HG03575 (cell line): ENCODE measurements at regions not wholly inside any gene's neighbourhood (a gene's known extent, or its start where the extent isn't known, plus 50 kb on each side); places are given as distances from the start of the nearest gene placed in this dataset.

Experiments used
- ATAC-seq: cut with Tn5 transposase; IDR thresholded peaks from one replicate; pipeline ENCODE4 v1.9.1; 2021; ENCODE audit not compliant: unreplicated experiment, insufficient number of reproducible peaks, low FRiP score; ENCODE audit errors: extremely low read depth

DNA sequence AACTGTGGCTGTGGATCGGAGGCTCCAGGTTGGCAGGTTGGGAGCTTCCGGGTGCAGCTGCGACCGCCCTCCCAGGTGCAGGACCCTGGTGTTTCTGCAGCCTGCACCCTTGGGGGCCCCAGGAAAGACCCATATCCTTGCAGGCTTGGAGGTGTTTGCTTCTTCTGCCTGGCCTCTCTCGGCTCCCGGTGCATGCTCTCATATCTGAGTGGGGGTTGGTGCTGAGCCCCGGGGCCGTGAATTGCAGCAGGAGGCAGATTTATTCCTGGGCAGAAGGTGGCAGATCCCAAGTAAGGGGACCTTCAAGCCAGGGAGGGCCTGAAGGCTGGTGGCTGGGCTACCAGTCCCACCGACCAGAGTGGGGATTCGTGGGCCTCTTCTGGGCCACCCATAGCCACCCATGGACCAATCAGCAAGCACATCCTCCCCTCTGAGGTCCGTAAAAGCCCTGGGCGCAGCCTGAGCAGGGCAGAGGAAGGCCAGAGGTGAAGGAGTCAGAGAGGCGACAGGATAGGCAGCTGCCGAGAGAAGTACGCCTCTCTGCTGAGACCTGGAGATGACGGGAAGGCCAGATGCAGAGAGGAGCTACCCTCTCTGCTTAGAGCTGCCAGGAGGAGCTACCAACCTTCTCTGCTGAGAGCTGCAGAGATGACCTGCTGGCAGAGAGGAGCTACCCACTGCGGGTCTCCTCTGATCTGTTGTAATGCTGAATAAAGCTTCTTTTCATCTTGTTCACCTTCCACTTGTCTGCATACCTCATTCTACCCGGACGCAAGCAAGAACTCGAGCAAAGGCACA is 1279.0 kb upstream of the LRRTM1 start:
- ATAC-seq = no peak

DNA sequence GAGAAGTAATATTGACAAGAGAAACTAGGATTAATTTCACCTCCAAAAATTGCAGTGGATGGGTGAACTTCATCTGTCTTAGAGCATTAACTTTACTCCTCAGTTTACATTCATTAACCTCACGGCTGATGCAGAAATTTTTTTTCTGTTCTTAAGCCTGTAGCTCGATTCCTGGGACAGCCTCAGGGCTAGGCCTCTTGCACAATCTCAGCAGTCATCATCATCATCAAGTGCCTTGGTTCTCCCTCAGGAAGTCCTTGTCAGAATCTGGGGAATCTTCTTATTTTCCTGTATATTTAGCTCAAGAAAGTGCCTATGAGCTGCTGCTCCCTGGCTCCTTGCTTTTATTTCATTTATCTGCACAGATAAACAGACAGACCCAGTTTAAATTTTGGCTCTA is 1272.2 kb upstream of the LRRTM1 start:
- ATAC-seq = no peak

DNA sequence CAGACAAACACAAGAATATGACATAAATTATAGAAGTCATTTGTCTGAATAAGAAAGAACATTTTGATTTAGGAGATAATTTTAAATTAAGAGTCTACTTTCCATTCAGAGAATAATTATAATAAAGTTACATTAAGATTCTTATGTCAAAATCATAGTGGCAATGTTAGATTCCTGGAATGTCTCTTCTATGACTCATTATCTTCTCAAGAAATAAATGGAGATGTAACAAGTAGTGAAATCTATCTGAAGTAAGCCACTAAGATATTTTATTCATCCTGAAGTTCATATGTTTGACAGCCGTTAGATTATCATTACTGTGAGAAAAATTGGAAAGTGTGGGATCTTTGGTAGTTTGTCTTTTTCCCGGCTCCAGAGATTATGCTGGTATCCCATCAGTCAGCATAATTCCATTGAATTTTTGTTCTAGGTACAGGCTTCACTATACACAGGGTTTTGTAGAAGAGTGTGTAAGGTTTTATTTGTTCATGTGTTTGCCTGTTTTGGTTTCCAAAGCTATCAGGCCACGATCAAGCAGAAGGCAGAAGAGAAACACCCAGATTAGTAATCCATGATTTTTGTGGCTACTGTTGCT is 1246.6 kb upstream of the LRRTM1 start:
- no peak for ATAC-seq

DNA sequence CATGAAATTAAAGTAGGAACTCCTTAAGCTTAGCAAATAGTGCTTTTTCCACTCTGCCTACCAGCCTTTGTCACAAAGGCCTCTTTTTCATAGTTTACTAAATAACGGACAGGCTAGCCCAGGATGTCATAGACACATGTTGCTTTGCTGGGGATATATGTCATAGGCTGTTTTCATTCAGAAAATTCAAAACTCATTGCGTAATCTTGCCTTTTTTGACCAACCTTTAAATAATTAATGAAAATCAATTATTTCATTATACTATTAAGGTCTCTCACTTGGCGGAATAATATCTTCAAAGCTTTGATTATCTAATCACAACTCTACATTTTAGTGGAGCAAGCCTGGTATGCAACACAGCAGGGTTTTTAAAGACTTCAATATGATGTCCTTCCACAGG is 1245.7 kb upstream of the LRRTM1 start:
- ATAC-seq = no peak

DNA sequence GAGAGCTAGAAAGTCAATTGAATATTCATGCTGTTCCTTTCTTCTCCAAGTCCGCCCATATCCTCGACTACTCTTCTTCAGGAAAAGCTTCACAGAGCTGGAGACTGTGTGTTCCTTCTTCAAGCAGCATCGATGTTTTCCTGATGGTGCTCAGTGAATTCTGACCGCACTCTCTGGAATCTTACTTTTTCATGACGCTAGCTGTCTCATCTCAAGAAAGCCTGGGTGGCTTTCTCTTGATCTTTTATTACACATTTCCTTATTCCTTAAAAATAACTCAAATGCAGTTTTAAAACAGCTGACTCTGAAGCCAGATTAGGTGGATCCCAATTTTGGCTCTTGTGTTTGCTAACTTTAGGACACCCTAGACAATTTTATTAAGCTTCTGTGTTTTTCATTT is 1245.1 kb upstream of the LRRTM1 start:
- no peak for ATAC-seq

DNA sequence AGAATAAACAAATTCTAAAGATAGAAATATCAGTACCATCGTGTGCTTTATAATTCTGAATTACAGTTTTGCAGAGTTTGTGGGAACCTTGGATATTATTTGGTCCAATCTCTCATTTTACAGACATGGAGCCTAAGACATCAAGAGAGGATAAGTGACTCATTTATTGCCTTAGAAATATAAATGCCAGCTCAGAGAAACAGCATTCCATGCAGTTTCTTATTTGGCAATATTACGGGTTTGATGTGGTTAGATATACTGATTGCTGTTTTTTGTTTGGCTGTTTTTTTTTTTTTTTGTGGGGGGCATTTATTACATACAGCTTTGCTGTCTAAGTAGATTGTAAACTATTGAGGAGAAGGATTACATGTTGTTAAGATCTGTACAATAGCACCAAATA is 1241.1 kb upstream of the LRRTM1 start:
- no peak for ATAC-seq

DNA sequence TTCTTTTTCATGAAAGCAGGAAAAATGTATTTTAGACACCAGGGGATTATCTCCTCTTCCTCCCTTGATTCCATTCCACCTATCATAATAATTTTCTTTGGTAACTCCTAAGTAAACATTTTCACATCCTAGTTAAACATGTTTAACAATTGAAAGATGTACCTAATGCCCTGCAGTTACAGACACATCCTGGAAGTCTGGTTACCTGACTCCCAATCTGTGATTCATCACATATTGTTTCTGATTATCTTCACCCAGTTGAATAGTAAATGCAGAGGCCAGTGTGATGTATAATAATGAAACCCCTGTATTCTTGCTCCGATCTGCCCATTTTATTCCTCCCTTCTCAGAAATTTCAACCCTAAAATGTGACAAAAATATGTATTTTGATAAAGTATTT is 1237.6 kb upstream of the LRRTM1 start:
- ATAC-seq = no peak

DNA sequence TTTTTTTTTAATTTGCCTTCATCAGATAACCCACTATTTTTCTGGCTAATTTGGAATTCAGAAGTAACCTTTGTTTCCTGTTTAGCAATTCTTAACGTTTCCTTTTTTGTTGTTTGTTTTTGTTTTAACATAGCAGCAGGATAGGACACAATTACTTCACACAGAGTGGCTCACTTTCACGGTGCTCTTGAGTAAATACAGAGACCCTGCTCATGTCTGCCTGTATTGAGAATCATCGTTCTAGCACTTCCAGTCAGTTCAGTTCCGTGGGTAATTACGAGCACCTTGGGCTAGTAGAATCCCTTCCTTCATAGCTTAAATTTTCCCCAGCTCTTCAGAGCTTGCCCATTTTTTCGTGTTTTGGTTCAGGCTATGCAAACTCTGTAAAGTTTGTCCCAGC is 1225.4 kb upstream of the LRRTM1 start:
- no peak for ATAC-seq

DNA sequence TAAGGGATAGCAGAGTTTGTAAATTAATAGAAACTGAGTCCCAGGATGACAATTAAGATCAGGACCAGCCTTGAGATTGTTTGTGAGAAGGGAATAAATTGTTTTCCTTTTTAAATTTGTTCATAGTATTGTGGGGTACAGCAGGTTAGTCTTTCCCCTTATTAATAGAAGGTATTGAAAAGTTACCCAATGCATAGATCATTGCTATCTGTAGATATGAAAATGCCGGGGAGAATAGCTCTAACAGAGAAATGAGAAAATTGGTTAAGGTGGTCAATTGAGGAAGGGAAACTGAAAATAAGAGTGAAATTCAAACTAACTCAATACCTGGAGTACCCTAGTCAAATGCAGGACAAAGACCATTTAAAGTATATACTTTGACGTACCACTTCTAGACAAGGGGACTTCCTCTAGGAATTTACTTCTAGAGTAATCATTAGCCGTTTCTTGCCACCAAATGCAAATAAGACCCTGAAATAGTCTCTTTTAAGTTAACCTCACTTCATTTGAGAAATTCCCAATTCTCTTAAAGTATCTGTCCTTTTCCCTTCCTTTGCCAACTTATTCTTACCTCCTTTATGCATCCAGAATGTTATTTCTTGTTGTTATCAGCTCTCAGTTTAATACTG is 1224.4 kb upstream of the LRRTM1 start:
- no peak for ATAC-seq

DNA sequence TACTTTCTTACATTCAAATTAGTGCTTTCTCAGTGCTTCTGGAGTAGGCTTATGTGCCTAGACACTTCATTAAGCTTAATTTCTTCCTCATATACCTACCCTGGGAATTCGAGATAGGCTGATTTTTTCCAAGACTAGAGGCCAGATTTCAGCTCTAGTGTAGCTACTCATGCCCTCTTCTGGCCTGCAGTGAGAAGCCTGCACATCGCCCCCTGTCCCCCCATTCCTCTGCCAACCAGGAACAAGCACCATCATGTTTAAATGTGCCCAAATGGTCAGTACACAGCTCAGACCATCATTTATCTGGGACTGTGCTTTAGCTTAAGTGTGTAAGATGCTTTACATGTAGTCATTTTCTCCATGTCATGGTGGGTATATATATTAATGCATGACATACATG is 1218.8 kb upstream of the LRRTM1 start:
- no peak for ATAC-seq

DNA sequence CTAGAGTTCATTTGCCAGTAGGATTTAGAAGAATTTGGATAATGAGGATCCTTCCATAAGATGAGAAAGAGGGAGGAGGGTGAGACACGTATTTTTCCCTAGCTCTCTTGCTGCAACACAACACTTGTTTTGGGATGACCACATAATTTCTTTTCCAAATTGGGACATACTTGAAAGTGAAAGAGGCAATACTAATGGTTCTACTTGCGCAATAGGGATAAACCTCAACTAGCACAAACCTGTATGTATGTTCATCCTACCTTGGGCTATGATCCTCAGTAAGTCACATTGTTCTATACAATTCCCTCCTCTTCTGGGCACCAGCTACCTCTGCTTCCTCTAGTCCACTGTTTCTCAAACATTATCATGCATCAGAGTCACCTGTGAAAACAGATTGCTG is 1208.8 kb upstream of the LRRTM1 start:
- no peak for ATAC-seq

DNA sequence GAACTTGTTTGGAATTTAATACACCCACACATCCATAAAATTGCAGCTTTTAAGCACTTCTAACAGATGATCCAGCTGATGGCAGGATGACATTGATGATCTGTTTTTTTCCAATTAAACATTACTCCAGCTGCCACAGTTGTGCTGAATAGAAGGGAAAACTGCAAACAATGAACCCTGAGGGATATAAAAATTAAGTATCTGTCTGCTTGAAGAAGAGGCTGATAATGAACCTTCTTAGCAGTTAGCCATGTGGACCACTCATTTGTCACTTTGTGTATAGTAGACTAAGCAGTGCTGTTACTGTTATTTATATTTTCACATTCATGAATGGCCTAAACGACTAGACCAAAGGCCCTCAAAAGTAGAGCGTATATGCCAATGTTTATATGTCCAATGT is 1201.0 kb upstream of the LRRTM1 start:
- ATAC-seq = no peak

DNA sequence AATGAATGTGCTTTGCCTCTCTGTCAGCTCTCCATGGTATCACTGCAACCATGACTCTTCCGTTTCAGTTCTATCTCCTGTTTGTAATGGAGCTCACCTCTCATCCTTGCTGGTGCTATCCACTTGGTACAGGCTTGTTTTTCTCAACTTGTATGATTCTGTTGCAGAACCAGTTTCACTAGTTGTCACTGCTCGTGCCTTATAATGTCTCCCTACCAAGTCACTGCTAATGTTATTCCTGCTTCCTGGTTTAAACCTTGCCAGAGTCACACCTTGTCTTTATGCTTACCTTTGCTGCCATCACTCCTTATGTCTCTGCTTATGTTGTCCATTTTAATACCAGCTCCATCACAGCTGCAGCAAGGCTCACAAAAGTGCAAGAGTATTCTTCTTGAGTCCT is 1191.0 kb upstream of the LRRTM1 start:
- no peak for ATAC-seq

DNA sequence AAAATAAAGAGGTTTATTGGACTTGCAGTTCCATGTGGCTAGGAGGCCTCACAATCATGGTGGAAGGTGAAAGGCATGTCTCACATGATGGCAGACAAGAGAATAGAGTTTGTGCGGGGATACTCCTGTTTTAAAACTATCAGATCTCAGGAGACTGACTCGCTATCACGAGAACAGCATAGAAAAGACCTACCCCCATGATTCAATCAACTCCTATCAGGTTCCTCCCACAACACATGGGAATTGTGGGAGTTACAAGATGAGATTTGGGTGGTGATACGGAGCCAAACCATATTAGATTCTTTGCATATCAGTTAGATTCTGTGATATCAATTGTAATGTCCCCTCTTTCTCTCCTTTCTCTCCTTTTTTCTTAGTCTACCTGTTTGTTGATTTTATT is 1178.7 kb upstream of the LRRTM1 start:
- ATAC-seq = no peak

DNA sequence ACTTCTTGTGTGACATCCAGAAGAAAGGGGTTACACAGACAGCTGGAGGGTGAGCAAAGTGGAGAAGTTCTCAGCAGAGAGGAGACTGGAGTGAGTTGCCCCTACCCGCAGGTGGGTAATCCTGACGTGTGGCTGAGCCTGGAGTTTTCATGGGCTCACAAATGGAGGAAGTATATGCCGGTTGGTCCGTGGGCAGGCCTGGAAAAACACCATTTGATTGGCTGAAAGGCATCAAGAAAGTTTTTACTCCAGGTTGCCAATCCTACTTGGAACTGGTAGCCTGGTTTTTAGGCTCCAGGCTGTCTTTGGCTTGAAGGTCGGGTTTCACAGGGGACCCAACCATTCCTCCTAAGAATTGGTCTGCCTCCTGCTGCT is 1177.4 kb upstream of the LRRTM1 start:
- ATAC-seq = no peak

DNA sequence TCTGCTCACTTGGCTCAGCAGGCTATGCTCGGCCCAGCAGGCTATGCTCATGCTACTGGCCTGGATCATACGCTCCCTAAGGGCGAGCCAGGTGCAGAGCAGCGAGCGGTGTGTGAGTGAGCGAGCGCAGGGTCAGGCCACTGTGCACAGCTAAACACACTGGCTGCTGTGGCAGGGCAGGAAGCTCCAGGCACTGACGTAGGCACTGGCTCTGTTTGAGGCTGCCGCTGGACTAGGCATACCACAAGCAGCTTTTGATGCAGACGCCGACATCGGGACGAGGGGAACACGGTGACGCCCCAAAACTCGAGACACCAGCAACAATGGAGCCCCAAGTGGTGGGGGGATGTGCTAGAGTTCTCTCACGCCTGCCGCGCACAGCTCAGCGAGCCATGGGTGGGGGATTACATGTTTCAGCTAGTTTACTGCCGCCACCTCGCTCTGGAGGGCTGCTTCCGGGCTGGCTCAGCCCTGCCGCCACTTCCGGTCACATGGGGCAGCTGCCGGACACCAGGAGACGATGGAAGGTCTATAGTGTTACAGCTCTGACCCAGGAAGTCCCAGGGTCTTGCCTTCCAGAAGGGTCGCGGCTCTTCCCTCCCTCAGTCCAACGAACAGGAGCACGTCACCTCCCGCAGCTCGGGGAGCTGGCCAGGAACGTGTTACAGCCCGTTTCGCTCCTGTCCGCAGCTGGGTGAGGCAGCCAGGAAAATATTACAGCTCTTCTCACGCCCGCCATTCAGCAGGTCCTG is 1176.9 kb upstream of the LRRTM1 start:
- no peak for ATAC-seq

DNA sequence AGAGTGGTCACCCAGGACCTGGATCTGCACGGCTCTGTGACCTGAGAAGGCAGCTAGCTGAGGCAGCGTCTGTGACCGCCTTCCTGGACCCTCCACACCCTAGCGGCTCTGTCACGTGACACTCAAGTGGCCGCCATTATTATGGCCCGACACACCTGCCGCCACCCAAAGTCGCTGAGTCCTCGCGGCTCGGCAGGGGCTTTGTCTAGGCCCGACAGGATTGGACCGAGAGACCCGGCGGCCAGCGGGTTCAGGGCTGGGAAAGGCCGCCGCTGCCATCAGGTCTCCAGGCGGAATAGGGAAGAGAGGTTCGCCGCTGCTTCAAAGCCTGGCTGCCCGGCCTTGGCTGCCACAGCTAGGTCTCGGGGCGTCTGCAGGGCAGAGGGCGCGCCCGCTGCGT is 1162.5 kb upstream of the LRRTM1 start:
- no peak for ATAC-seq

DNA sequence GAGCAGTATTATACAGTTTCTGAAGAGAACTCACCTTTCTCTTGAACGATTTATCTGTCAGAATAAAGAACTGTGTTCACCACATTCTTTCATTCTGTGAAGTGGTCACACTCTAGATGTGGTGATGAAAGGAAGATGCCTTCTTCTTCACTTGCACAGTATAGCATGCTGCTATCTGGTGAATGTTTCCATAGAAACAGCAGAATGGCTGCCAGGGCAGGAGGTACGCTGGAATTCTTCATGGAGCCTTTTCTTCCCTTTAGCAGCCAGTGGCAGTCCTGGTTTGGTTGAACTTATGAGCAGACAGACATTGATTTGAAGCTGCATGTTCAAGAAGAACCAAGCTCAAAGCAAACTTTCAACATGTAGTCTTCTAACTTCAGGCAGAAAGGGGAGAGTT is 1157.9 kb upstream of the LRRTM1 start:
- no peak for ATAC-seq

DNA sequence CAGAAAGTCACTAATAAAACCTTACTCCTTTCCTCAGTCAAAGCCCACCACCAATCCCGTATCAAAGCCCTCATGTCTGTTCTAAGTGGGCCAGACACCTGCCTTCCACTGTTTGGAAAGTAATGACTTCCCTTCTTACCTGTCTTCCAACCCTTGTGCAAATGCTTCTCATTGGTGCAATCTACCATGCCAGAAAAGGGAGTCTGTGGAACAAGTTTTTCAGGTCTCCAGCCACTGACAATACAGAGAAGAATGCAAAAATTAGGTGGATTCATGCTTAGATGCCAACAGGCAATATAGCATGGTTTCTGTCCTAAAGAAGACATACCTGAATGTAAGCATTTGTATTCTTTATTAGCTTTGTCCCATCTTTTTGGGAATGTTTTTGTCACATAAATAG is 1140.6 kb upstream of the LRRTM1 start:
- no peak for ATAC-seq

DNA sequence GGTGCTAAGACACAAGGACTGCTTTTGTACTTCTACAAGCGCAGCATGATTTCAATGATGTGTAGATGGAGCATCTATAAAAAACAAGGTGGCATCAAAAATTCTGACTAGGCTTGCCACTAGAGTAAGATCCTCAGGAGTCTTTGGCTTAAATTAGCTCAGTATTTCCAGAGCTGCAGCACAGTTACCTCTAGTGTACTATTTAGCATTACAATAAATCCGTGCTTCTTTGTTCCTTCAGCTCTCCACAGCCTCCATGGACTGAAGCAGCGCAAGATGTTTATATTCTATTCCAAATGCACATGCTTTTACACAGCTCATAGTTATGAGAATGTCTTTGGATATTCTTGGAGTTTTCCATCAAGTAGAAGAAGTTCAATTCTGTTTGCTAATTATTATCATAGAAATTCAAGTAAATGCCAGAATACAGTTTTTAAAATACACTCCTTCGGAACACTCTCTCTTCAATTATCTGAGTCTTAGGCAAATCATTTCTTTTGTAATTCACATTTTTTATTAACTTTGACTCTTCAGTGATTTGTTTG is 1133.0 kb upstream of the LRRTM1 start:
- ATAC-seq = no peak
